ENCODE measurements at regions not wholly inside any gene's neighbourhood (a gene's known extent, or its start where the extent isn't known, plus 50 kb on each side); places are given as distances from the start of the nearest gene placed in this dataset.

DNA sequence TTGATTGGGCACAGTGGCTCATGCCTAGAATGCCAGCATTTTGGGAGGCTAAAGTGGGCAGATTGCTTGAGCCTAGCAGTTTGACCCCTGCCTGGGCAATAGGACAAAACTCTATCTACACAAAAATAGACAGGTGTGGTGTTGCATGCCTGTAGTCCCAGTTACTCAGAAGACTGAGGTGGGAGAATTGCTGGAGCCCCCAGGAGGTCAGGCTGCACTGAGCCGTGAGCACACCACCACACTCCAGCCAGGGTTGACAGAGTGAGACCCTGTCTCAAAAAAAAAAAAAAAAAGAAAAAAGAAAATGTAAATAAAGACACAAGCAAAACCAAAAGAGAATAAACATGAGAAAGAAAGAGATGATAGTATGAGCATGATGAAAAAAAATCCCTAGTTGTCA is 802.4 kb upstream of the ANO3 start:
- TF ChIP-seq, protein P1, sequence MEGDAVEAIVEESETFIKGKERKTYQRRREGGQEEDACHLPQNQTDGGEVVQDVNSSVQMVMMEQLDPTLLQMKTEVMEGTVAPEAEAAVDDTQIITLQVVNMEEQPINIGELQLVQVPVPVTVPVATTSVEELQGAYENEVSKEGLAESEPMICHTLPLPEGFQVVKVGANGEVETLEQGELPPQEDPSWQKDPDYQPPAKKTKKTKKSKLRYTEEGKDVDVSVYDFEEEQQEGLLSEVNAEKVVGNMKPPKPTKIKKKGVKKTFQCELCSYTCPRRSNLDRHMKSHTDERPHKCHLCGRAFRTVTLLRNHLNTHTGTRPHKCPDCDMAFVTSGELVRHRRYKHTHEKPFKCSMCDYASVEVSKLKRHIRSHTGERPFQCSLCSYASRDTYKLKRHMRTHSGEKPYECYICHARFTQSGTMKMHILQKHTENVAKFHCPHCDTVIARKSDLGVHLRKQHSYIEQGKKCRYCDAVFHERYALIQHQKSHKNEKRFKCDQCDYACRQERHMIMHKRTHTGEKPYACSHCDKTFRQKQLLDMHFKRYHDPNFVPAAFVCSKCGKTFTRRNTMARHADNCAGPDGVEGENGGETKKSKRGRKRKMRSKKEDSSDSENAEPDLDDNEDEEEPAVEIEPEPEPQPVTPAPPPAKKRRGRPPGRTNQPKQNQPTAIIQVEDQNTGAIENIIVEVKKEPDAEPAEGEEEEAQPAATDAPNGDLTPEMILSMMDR (IDR thresholded peaks at IDR 0.05; ENCODE audit: borderline replicate concordance, extremely low read depth, low read length, poor library complexity, severe bottlenecking) = no peak
- no peak for TF ChIP-seq EZH2 (IDR thresholded peaks at IDR 0.05; ENCODE audit: borderline replicate concordance, low read depth, low read length, severe bottlenecking)

Measured in DND-41 (cell line).